Endothelial cell of umbilical vein (primary cell): ENCODE measurements at regions not wholly inside any gene's neighbourhood (a gene's known extent, or its start where the extent isn't known, plus 50 kb on each side); places are given as distances from the start of the nearest gene placed in this dataset.

Source experiments
- BruUV-seq: library from RNA; stranded (reverse); fragments of 400-500 nt; replicated peaks from 2 replicates; lab custom pipeline; 2021; lab: Mats Ljungman, UMichigan
- CTCF ChIA-PET: fragments of 300-600, 350-600 bp; sonication (Branson Sonifier 250); formaldehyde crosslinking; loops from one replicate; lab custom pipeline; 2021; ENCODE audit warnings: antibody characterized with exemption, inconsistent platforms; lab: Charles Lee
- POLR2A ChIA-PET: fragments of 300-600, 350-600 bp; sonication (Branson Sonifier 250); formaldehyde crosslinking; loops from one replicate; lab custom pipeline; 2021; ENCODE audit warnings: antibody characterized with exemption, inconsistent platforms; lab: Charles Lee
- DNase-seq: peaks from one replicate; pipeline ENCODE4 v3.0.0-alpha.2; 2011; ENCODE audit warnings: low read depth, low spot score
- FAIRE-seq: peaks from 2 replicates; lab custom pipeline; 2011; peaks lifted over from hg19 to GRCh38; lab: Jason Lieb, UNC
- H2AFZ ChIP-seq: 2 replicates; pipeline ENCODE4 v1.6.0; 2012; ENCODE audit warnings: low read depth, low read length, control low read depth, inconsistent platforms
- H3K27ac ChIP-seq: 2 replicates; pipeline ENCODE4 v1.5.1; 2011; ENCODE audit warnings: low read depth, mild to moderate bottlenecking, control low read depth, low read length, moderate library complexity; ENCODE audit not compliant: insufficient read depth
- H3K27me3 ChIP-seq, 2 experiments: 2 replicates each; pipeline versions ENCODE4 v1.6.0 to v1.6.1; 2011; ENCODE audit warnings: low read length in 2 of 2, mixed read lengths in 1 of 2; ENCODE audit not compliant: control insufficient read depth in 2 of 2, insufficient read depth in 2 of 2
- H3K36me3 ChIP-seq, 2 experiments: 2 replicates in 1 of 2; 3 replicates in 1 of 2; pipeline ENCODE4 v1.5.1; 2011; ENCODE audit warnings: low read length in 2 of 2, mild to moderate bottlenecking in 1 of 2, moderate library complexity in 1 of 2; ENCODE audit not compliant: control insufficient read depth in 2 of 2, insufficient read depth in 2 of 2; ENCODE audit errors: extremely low read depth in 1 of 2
- H3K4me1 ChIP-seq: 3 replicates; pipeline ENCODE4 v1.5.1; 2011; ENCODE audit warnings: mild to moderate bottlenecking, low read length; ENCODE audit not compliant: control insufficient read depth, insufficient read depth; ENCODE audit errors: extremely low read depth
- H3K4me2 ChIP-seq: 2 replicates; pipeline ENCODE4 v1.6.1; 2011; ENCODE audit warnings: low read length, control low read depth, mixed read lengths; ENCODE audit not compliant: insufficient read depth
- H3K4me3 ChIP-seq, 3 experiments: fragments of 200-600 bp in 1 of 3; sonication (generic), shearing (Covaris generic) in 1 of 3; replicated peaks in 1 of 3; 2 replicates each; pipeline ENCODE4 v1.5.1; 2011 to 2016; ENCODE audit warnings: control low read depth in 3 of 3, low read length in 3 of 3, mild to moderate bottlenecking in 2 of 3, inconsistent platforms in 1 of 3, low read depth in 1 of 3, moderate library complexity in 1 of 3; ENCODE audit not compliant: insufficient read depth in 1 of 3
- H3K79me2 ChIP-seq: 2 replicates; pipeline ENCODE4 v1.6.0; 2012; ENCODE audit warnings: low read length, inconsistent platforms; ENCODE audit not compliant: control insufficient read depth, insufficient read depth
- H3K9ac ChIP-seq: replicated peaks from 2 replicates; pipeline ENCODE3; 2011; ENCODE audit warnings: low read length, control low read depth; ENCODE audit not compliant: insufficient read depth; ENCODE audit errors: extremely low read depth
- H3K9me1 ChIP-seq: replicated peaks from 3 replicates; pipeline ENCODE4 v1.6.0; 2011; ENCODE audit warnings: mild to moderate bottlenecking, low read length; ENCODE audit not compliant: control insufficient read depth, insufficient read depth; ENCODE audit errors: extremely low read depth
- H3K9me3 ChIP-seq: replicated peaks from 2 replicates; pipeline ENCODE4 v1.5.1; 2012; ENCODE audit warnings: low read length, inconsistent platforms; ENCODE audit not compliant: control insufficient read depth, insufficient read depth
- H4K20me1 ChIP-seq: replicated peaks from 2 replicates; pipeline ENCODE3; 2011; ENCODE audit warnings: mild to moderate bottlenecking, low read length; ENCODE audit not compliant: control insufficient read depth, insufficient read depth; ENCODE audit errors: extremely low read depth
- CTCF ChIP-seq, 2 donors: IDR thresholded peaks; 1 replicate in 1 of 2; 2 replicates in 1 of 2; pipeline ENCODE4 v1.5.1; 2011; ENCODE audit warnings: low read length in 2 of 2, mild to moderate bottlenecking in 2 of 2, moderate library complexity in 2 of 2, control low read depth in 1 of 2, inconsistent platforms in 1 of 2, low read depth in 1 of 2; ENCODE audit not compliant: insufficient read depth in 1 of 2; ENCODE audit errors: extremely low read depth in 1 of 2
- EZH2 ChIP-seq: IDR thresholded peaks from 2 replicates; pipeline ENCODE4 v1.6.1; 2012; ENCODE audit warnings: borderline replicate concordance, low read depth, mild to moderate bottlenecking, moderate library complexity, low read length, inconsistent platforms; ENCODE audit not compliant: severe bottlenecking
- FOS ChIP-seq: IDR thresholded peaks from 2 replicates; pipeline ENCODE4 v1.6.1; 2011; ENCODE audit warnings: mild to moderate bottlenecking, low read length, moderate library complexity, borderline replicate concordance; ENCODE audit not compliant: insufficient read depth
- GATA2 ChIP-seq: IDR thresholded peaks from 2 replicates; pipeline ENCODE4 v1.7.0; 2011; ENCODE audit warnings: low read depth, mild to moderate bottlenecking, moderate library complexity, mixed read lengths, low read length; ENCODE audit not compliant: insufficient read length, insufficient read depth
- JUN ChIP-seq: IDR thresholded peaks from 2 replicates; pipeline ENCODE4 v1.6.1; 2011; ENCODE audit warnings: borderline replicate concordance, low read depth; ENCODE audit not compliant: insufficient read length, insufficient read depth
- MAX ChIP-seq: IDR thresholded peaks from 2 replicates; pipeline ENCODE4 v1.6.1; 2011; ENCODE audit not compliant: insufficient read depth, insufficient read length
- MYC ChIP-seq: IDR thresholded peaks from one replicate; pipeline ENCODE4 v1.6.1; 2011; ENCODE audit warnings: mild to moderate bottlenecking, low read depth, low read length
- POLR2A ChIP-seq: IDR thresholded peaks from 2 replicates; pipeline ENCODE4 v1.6.1; 2012; ENCODE audit warnings: low read depth, mild to moderate bottlenecking, control low read depth, low read length
- POLR2AphosphoS5 ChIP-seq: IDR thresholded peaks from 2 replicates; pipeline ENCODE4 v1.6.1; 2012; ENCODE audit warnings: low read depth, mild to moderate bottlenecking, control low read depth, low read length, moderate library complexity; ENCODE audit not compliant: insufficient read depth
- dilution Hi-C: fragments of 300-500 bp; cut with MboI; formaldehyde crosslinking; loops from one replicate; pipeline ENCODE4 v1.15.0; 2019; ENCODE audit warnings: low sequenced_read_pairs; ENCODE audit not compliant: extremely low pct_ligation_motif_present
- intact Hi-C: fragments of 100-400 bp; cut with micrococcal nuclease; formaldehyde crosslinking; loops from one replicate; pipeline ENCODE4 v1.10.0; 2022

- H3K9me1 ChIP-seq = no peaks in the 10 kb centered on the region
- no peak overlapping the region for H3K4me2 ChIP-seq
- no peak overlapping the region for H3K27ac ChIP-seq
- H3K9ac ChIP-seq = no peak overlapping the region
- dilution Hi-C loops = no loop called here
- no peak for FAIRE-seq
- no TSS peak for BruUV-seq
- no peak for TF ChIP-seq EZH2
- no peak for TF ChIP-seq JUN
- TF ChIP-seq POLR2AphosphoS5 = no peak
- no peak for TF ChIP-seq GATA2
- no peak for TF ChIP-seq CTCF (IDR thresholded peaks at IDR 0.05; ENCODE audit: extremely low read depth in 1 of 2, insufficient read depth in 1 of 2, low read depth in 1 of 2, low read length in 2 of 2)
- no peak for TF ChIP-seq MAX
- no peak for TF ChIP-seq POLR2A
- no peak for TF ChIP-seq FOS
- no peak for TF ChIP-seq MYC
- H4K20me1 ChIP-seq = no peaks in the 10 kb centered on the region
- no peaks in the 10 kb centered on the region for H3K79me2 ChIP-seq
- H3K9me3 ChIP-seq = no peaks in the 10 kb centered on the region
- no peaks in the 10 kb centered on the region for H3K4me1 ChIP-seq
- POLR2A ChIA-PET = no interaction called here
- H2AFZ ChIP-seq = no peak overlapping the region
- CTCF ChIA-PET = interaction anchor here (0.6 to 1.4 kb wide), 2 partner anchors 14 to 15 kb away, joined by 3 read pairs; no protein-coding TSS in a partner anchor
- intact Hi-C loops = no loop called here
- H3K4me3 ChIP-seq = no peak overlapping the region
- no peaks in the 10 kb centered on the region for H3K36me3 ChIP-seq
- no peaks in the 10 kb centered on the region for H3K27me3 ChIP-seq
- no peak for DNase-seq
Observed at GRCh38 chr16:56108056-56108471, 83.2 kb upstream of the GNAO1 start.
